ENCODE measurements at regions not wholly inside any gene's neighbourhood (a gene's known extent, or its start where the extent isn't known, plus 50 kb on each side); places are given as distances from the start of the nearest gene placed in this dataset.

- 45 to 71% methylated on average over 1 of the region's 1 CpG for WGBS, 2 donors
- Histone ChIP-seq H3K4me1 (peaks cover 0 to 4% (median 0%) of the 10 kb centered on the region in 9 donors), H3K4me3 (no peak overlapping the region), H3K36me3 (no peaks in the 10 kb centered on the region), H3K27ac (no peak overlapping the region), H3K9me3 (no peaks in the 10 kb centered on the region), H3K27me3 (no peaks in the 10 kb centered on the region)
- intact Hi-C loops (cut with DNase I): no loop called here
- ATAC-seq: no peak
- DNase-seq: no peak
- TF ChIP-seq CTCF (IDR thresholded peaks at IDR 0.05): no peak
Observed at GRCh38 chr7:13148548-13148947, 461.1 kb downstream of the ARL4A start.

GRCh38 chr7:13151978-13152377 lies 464.5 kb downstream of the ARL4A start:
- H3K27me3 ChIP-seq: no peaks in the 10 kb centered on the region
- no peak overlapping the region for H3K4me3 ChIP-seq
- no peaks in the 10 kb centered on the region for H3K9me3 ChIP-seq
- TF ChIP-seq CTCF (IDR thresholded peaks at IDR 0.05): no peak
- no peaks in the 10 kb centered on the region for H3K36me3 ChIP-seq
- intact Hi-C loops (cut with DNase I): no loop called here
- WGBS, 2 donors: 94 to 95% methylated on average over 1 of the region's 1 CpG
- DNase-seq (no peak), ATAC-seq (no peak)
- no peaks in the 10 kb centered on the region for H3K4me1 ChIP-seq
- no peak overlapping the region for H3K27ac ChIP-seq

- intact Hi-C loops (cut with DNase I): no loop called here
- no peaks in the 10 kb centered on the region for H3K9me3 ChIP-seq
- H3K4me3 ChIP-seq: no peak overlapping the region
- H3K27ac ChIP-seq: no peak overlapping the region
- ATAC-seq (no peak), DNase-seq (no peak)
- H3K4me1 ChIP-seq: no peaks in the 10 kb centered on the region
- no peaks in the 10 kb centered on the region for H3K36me3 ChIP-seq
- TF ChIP-seq CTCF (IDR thresholded peaks at IDR 0.05): no peak
- H3K27me3 ChIP-seq: no peaks in the 10 kb centered on the region
Observed at GRCh38 chr7:13152755-13153154, 465.3 kb downstream of the ARL4A start.

GRCh38 chr7:13153266-13153665 lies 465.8 kb downstream of the ARL4A start:
- no peak overlapping the region for H3K4me3 ChIP-seq
- no peak for ATAC-seq
- no peaks in the 10 kb centered on the region for H3K27me3 ChIP-seq
- H3K4me1 ChIP-seq: no peaks in the 10 kb centered on the region
- H3K9me3 ChIP-seq: no peaks in the 10 kb centered on the region
- DNase-seq: no peak
- no peaks in the 10 kb centered on the region for H3K36me3 ChIP-seq
- intact Hi-C loops (cut with DNase I): no loop called here
- no peak overlapping the region for H3K27ac ChIP-seq
- TF ChIP-seq CTCF (IDR thresholded peaks at IDR 0.05): no peak
- 91 to 92% methylated on average over 2 of the region's 2 CpGs for WGBS, 2 donors

GRCh38 chr7:13153742-13154141 lies 466.3 kb downstream of the ARL4A start:
- no peaks in the 10 kb centered on the region for H3K4me1 ChIP-seq
- no peak for TF ChIP-seq CTCF (IDR thresholded peaks at IDR 0.05)
- no peak overlapping the region for H3K4me3 ChIP-seq
- ATAC-seq: no peak
- no peaks in the 10 kb centered on the region for H3K27me3 ChIP-seq
- H3K9me3 ChIP-seq: no peaks in the 10 kb centered on the region
- no peaks in the 10 kb centered on the region for H3K36me3 ChIP-seq
- DNase-seq: no peak
- intact Hi-C loops (cut with DNase I): no loop called here
- no peak overlapping the region for H3K27ac ChIP-seq

All from heart right ventricle (tissue), 16 donors.